Activated CD4-positive, alpha-beta T cell treated with anti-CD3 and anti-CD28 coated beads, Interleukin-2, amount 10 ng/mL, durations not matched to agents 24 days and 14 days (primary cell): ENCODE measurements at regions not wholly inside any gene's neighbourhood (a gene's known extent, or its start where the extent isn't known, plus 50 kb on each side); places are given as distances from the start of the nearest gene placed in this dataset.

Source experiments
- DNase-seq: peaks from one replicate; pipeline ENCODE4 v3.0.0; 2022
- H3K27ac Mint-ChIP-seq: one replicate; pipeline ENCODE4 v1.8.0; 2022; ENCODE audit warnings: mild to moderate bottlenecking, mixed read lengths
- H3K27me3 Mint-ChIP-seq: one replicate; pipeline ENCODE4 v1.8.0; 2022; ENCODE audit warnings: mixed read lengths
- H3K36me3 Mint-ChIP-seq: one replicate; pipeline ENCODE4 v1.8.0; 2022; ENCODE audit warnings: low read depth, mild to moderate bottlenecking, mixed read lengths
- H3K4me1 Mint-ChIP-seq: one replicate; pipeline ENCODE4 v1.8.0; 2021; ENCODE audit warnings: mixed read lengths
- H3K4me3 Mint-ChIP-seq: one replicate; pipeline ENCODE4 v1.8.0; 2022; ENCODE audit warnings: mild to moderate bottlenecking, moderate library complexity, mixed read lengths
- H3K9me3 Mint-ChIP-seq: one replicate; pipeline ENCODE4 v1.8.0; 2021; ENCODE audit warnings: mixed read lengths
- intact Hi-C: fragments of 100-400 bp; cut with micrococcal nuclease; formaldehyde crosslinking; loops from one replicate; pipeline ENCODE4 v1.15.1; 2023

- H3K9me3 Mint-ChIP-seq = no peaks in the 10 kb centered on the region
- no peaks in the 10 kb centered on the region for H3K36me3 Mint-ChIP-seq
- no peak overlapping the region for H3K27ac Mint-ChIP-seq
- intact Hi-C loops = no loop called here
- H3K27me3 Mint-ChIP-seq = peaks cover 2% of the 10 kb centered on the region
- no peaks in the 10 kb centered on the region for H3K4me1 Mint-ChIP-seq
- no peak for DNase-seq
- H3K4me3 Mint-ChIP-seq = no peak overlapping the region
Measured at GRCh38 chr16:86818671-86819532, 240.6 kb downstream of the FOXL1 start.

GRCh38 chr16:86819533-86819892 lies 241.2 kb downstream of the FOXL1 start:
- Mint-ChIP-seq H3K27me3 (peaks cover 2% of the 10 kb centered on the region), H3K4me3 (no peak overlapping the region), H3K9me3 (no peaks in the 10 kb centered on the region), H3K4me1 (no peaks in the 10 kb centered on the region), H3K36me3 (no peaks in the 10 kb centered on the region), H3K27ac (no peak overlapping the region)
- intact Hi-C loops = no loop called here
- no peak for DNase-seq

GRCh38 chr16:86821895-86822294 lies 243.5 kb downstream of the FOXL1 start:
- no peaks in the 10 kb centered on the region for H3K9me3 Mint-ChIP-seq
- intact Hi-C loops = no loop called here
- peaks cover 14% of the 10 kb centered on the region for H3K27me3 Mint-ChIP-seq
- no peaks in the 10 kb centered on the region for H3K36me3 Mint-ChIP-seq
- H3K4me3 Mint-ChIP-seq = no peak overlapping the region
- H3K4me1 Mint-ChIP-seq = no peaks in the 10 kb centered on the region
- H3K27ac Mint-ChIP-seq = no peak overlapping the region
- no peak for DNase-seq

GRCh38 chr16:86823125-86823524 lies 244.8 kb downstream of the FOXL1 start:
- DNase-seq = no peak
- peaks cover 3% of the 10 kb centered on the region for H3K4me1 Mint-ChIP-seq
- peaks cover 19% of the 10 kb centered on the region for H3K27me3 Mint-ChIP-seq
- H3K36me3 Mint-ChIP-seq = no peaks in the 10 kb centered on the region
- no peaks in the 10 kb centered on the region for H3K9me3 Mint-ChIP-seq
- no peak overlapping the region for H3K4me3 Mint-ChIP-seq
- intact Hi-C loops = no loop called here
- H3K27ac Mint-ChIP-seq = no peak overlapping the region

- intact Hi-C loops = no loop called here
- no peak for DNase-seq
- Mint-ChIP-seq H3K36me3 (no peaks in the 10 kb centered on the region), H3K27me3 (peaks cover 21% of the 10 kb centered on the region), H3K4me1 (peaks cover 3% of the 10 kb centered on the region), H3K9me3 (no peaks in the 10 kb centered on the region), H3K27ac (no peak overlapping the region), H3K4me3 (no peak overlapping the region)
Measured at GRCh38 chr16:86823888-86824671, 245.7 kb downstream of the FOXL1 start.

GRCh38 chr16:86824751-86825296 lies 246.5 kb downstream of the FOXL1 start:
- Mint-ChIP-seq H3K4me1 (peaks cover 3% of the 10 kb centered on the region), H3K9me3 (no peaks in the 10 kb centered on the region), H3K36me3 (no peaks in the 10 kb centered on the region), H3K27ac (no peak overlapping the region), H3K4me3 (no peak overlapping the region), H3K27me3 (peaks cover 21% of the 10 kb centered on the region)
- DNase-seq = no peak
- intact Hi-C loops = no loop called here

GRCh38 chr16:86825631-86826030 lies 247.3 kb downstream of the FOXL1 start:
- no peaks in the 10 kb centered on the region for H3K36me3 Mint-ChIP-seq
- no peaks in the 10 kb centered on the region for H3K9me3 Mint-ChIP-seq
- intact Hi-C loops = no loop called here
- H3K27me3 Mint-ChIP-seq = peaks cover 21% of the 10 kb centered on the region
- H3K4me1 Mint-ChIP-seq = peaks cover 3% of the 10 kb centered on the region
- no peak overlapping the region for H3K27ac Mint-ChIP-seq
- no peak for DNase-seq
- H3K4me3 Mint-ChIP-seq = no peak overlapping the region

GRCh38 chr16:86826941-86827340 lies 248.6 kb downstream of the FOXL1 start:
- H3K27me3 Mint-ChIP-seq = peaks cover 19% of the 10 kb centered on the region
- H3K36me3 Mint-ChIP-seq = no peaks in the 10 kb centered on the region
- H3K9me3 Mint-ChIP-seq = no peaks in the 10 kb centered on the region
- no peak overlapping the region for H3K27ac Mint-ChIP-seq
- intact Hi-C loops = no loop called here
- H3K4me3 Mint-ChIP-seq = no peak overlapping the region
- peaks cover 3% of the 10 kb centered on the region for H3K4me1 Mint-ChIP-seq
- no peak for DNase-seq

GRCh38 chr16:86827521-86827920 lies 249.2 kb downstream of the FOXL1 start:
- H3K27me3 Mint-ChIP-seq = peaks cover 19% of the 10 kb centered on the region
- H3K27ac Mint-ChIP-seq = no peak overlapping the region
- H3K9me3 Mint-ChIP-seq = no peaks in the 10 kb centered on the region
- intact Hi-C loops = no loop called here
- no peak for DNase-seq
- no peaks in the 10 kb centered on the region for H3K36me3 Mint-ChIP-seq
- peaks cover 3% of the 10 kb centered on the region for H3K4me1 Mint-ChIP-seq
- no peak overlapping the region for H3K4me3 Mint-ChIP-seq

GRCh38 chr16:86828202-86828601 lies 249.9 kb downstream of the FOXL1 start:
- Mint-ChIP-seq H3K27me3 (peaks cover 19% of the 10 kb centered on the region), H3K36me3 (no peaks in the 10 kb centered on the region), H3K4me1 (peaks cover 3% of the 10 kb centered on the region), H3K27ac (no peak overlapping the region), H3K4me3 (no peak overlapping the region), H3K9me3 (no peaks in the 10 kb centered on the region)
- intact Hi-C loops = no loop called here
- DNase-seq = no peak

- intact Hi-C loops = no loop called here
- H3K9me3 Mint-ChIP-seq = no peaks in the 10 kb centered on the region
- no peak for DNase-seq
- H3K36me3 Mint-ChIP-seq = no peaks in the 10 kb centered on the region
- no peak overlapping the region for H3K4me3 Mint-ChIP-seq
- H3K27ac Mint-ChIP-seq = no peak overlapping the region
- peaks cover 3% of the 10 kb centered on the region for H3K4me1 Mint-ChIP-seq
- peaks cover 19% of the 10 kb centered on the region for H3K27me3 Mint-ChIP-seq
Measured at GRCh38 chr16:86828653-86829052, 250.3 kb downstream of the FOXL1 start.

- H3K9me3 Mint-ChIP-seq = no peaks in the 10 kb centered on the region
- intact Hi-C loops = no loop called here
- no peaks in the 10 kb centered on the region for H3K36me3 Mint-ChIP-seq
Measured at GRCh38 chr16:86831366-86831765, 253.0 kb downstream of the FOXL1 start.

GRCh38 chr16:86833136-86833535 lies 254.8 kb downstream of the FOXL1 start:
- Mint-ChIP-seq H3K27me3 (peaks cover 2% of the 10 kb centered on the region), H3K9me3 (no peaks in the 10 kb centered on the region), H3K4me1 (no peaks in the 10 kb centered on the region), H3K4me3 (no peak overlapping the region), H3K36me3 (no peaks in the 10 kb centered on the region), H3K27ac (no peak overlapping the region)
- DNase-seq = no peak
- intact Hi-C loops = no loop called here

More at GRCh38 chr16:86831366-86831765, 253.0 kb downstream of the FOXL1 start:
- no peak for DNase-seq
- Mint-ChIP-seq H3K27me3 (peaks cover 11% of the 10 kb centered on the region), H3K4me3 (no peak overlapping the region), H3K4me1 (peaks cover 3% of the 10 kb centered on the region), H3K27ac (no peak overlapping the region)

- Mint-ChIP-seq H3K9me3 (no peaks in the 10 kb centered on the region), H3K4me1 (no peaks in the 10 kb centered on the region), H3K27me3 (no peaks in the 10 kb centered on the region), H3K36me3 (no peaks in the 10 kb centered on the region), H3K4me3 (no peak overlapping the region), H3K27ac (no peak overlapping the region)
- no peak for DNase-seq
- intact Hi-C loops = no loop called here
Measured at GRCh38 chr16:86834451-86835035, 256.2 kb downstream of the FOXL1 start.
